Dermis microvascular lymphatic vessel endothelial cell (primary cell): ENCODE measurements at regions not wholly inside any gene's neighbourhood (a gene's known extent, or its start where the extent isn't known, plus 50 kb on each side); places are given as distances from the start of the nearest gene placed in this dataset.
A peak's percentile ranks its signal among the peaks of the same experiment; 100 is the strongest.

Experiments used
- DNase-seq, 2 donors: peaks; one replicate each; pipeline versions ENCODE4 v3.0.0 to v3.0.0-alpha.2; 2010; ENCODE audit warnings: low read depth in 2 of 2

DNA sequence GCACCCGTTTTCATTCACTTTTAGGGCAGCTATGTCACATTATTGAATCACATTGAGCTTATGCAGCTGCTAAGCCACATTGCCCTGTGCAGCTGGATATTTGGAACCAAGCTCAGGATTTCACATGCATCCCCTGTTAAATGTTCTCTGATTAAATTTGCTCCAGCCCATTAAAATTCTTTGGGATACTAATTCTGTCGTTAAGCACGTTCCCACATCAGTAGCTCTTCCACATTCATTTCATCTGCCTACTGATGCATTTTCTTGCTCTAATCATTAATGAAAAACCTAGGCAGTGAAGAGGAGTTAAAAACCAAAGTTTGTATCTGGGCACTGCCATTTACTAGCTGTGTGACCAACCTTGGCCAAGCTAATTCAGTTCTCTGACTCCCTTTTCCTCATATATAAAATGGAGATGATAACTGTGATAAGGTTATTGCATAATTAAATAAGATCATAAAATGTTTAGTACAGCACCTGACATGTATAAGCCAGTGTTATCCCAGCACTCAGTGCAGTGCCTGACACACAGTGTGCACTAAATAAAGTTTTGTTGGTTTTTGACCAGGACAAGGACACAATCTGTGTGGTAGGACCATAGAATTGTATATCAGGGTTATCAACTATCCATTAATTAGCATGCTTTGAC is 222.2 kb upstream of the ATP11B start:
- no peak for DNase-seq

DNA sequence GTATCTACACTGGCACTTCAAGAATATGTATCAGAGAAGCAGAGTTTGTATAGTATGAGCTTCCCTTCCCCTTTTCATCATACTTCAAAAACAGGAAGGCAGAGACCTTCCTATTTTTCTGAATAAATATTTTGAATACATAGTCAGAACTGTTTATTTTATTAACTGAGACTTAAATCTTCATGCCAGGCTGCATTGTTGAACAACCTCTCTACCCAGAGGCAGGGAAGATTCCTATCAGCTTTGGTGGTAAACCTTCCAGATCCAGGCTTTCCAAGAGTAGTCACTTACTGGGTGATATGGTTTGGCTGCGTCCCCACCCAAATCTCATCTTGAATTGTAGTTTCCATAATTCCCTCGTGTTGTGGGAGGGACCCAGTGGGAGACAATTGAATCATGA is 217.4 kb upstream of the ATP11B start:
- DNase-seq, result no peak

DNA sequence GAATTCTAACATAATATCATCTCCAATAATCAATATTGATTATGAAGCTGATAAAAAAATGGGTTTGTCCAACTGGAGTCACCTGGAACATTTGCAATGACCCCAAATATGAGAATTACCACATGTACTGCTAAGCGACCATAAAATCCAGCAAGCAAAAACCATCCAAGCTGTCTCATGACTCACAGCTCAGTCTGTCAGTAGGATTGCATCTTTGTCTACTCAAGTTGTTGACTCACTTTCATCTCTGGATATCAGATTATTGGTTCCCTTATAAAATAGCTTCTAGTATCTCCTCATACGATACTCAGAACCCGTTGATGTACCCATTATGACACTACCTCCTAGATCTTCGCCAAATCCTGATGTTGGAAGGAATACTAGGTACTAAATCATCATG is 209.8 kb upstream of the ATP11B start:
- DNase-seq, result no peak

DNA sequence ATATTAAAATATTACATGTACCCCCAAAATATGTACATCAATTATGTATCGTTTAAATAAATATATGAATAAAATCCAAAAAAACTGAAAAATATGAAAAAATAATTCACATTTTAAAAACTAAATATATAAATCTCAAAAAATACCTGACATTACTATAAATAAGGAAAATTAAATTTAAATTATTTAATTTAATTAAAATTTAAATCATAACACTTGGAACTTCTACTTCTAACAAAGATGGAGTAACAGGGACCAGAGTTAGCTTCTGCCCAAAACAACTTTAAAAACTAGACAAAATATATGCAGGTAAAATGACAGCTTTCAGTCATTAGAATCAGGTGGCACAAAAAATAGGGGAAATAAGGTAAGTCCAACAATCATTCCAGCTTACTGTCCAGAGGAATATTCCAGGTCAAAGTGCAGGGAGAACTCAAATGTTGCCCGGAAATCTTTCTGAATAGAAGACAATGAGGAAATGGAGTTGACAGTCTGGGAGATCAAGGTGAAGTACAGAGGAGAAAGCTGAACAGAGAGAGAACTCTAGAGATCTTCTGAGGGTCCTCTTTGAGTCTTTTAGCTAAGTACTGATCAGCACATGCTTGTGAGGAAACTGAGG is 207.7 kb upstream of the ATP11B start:
- DNase-seq, result no peak

DNA sequence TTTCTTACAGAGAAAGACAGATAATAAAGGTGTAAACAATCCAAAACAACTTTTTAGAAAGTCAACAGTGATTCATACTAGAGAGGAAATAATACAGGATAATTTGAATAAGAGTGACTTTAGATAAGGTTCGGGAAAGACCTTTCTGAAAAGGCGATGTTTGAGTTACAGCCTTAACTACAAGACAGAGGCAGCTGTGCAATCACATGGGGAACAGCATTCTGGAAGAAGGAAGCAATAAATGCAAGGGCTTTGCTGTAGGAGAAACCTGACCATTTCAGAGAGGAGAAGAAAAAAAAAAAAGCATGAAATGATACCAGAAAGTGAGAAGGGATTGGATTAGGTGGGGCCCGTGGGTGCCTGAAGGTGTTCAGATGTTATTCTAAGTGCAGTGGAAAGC is 200.6 kb upstream of the ATP11B start:
- no peak for DNase-seq

DNA sequence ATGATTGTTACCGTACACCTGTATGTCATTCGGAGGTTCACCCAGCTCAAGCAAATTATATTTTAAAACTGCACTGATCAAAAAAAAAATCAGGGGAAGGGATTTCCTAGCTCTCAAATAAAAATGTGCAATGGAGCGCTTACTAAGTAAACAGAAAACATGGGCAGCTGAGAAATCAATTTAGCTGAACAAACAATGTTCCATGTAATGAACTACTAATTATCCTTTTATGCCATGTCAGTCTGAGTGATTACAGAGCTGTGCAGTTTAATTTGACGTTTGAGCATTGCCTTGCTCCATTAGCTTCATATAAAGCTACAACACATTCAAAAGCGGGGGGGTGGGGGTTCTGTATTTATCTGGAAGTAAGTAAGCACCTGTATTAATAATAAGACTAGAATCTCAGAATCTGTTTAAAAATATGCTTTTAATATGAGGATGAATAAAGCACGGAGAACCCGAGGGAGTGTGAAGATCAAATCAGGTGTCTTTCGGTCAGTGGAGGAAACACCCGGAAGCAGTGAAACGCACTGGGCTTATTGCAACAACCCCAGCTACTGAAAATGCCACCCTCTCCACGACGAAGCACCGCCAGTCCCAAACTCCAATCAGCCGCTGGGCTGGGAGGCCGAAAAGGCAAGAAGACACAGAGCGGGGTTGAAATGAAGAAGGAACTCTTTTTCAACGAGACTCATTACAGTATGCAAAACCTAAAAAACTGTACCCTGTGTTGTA is 196.5 kb upstream of the ATP11B start:
- DNase-seq, result no peak

DNA sequence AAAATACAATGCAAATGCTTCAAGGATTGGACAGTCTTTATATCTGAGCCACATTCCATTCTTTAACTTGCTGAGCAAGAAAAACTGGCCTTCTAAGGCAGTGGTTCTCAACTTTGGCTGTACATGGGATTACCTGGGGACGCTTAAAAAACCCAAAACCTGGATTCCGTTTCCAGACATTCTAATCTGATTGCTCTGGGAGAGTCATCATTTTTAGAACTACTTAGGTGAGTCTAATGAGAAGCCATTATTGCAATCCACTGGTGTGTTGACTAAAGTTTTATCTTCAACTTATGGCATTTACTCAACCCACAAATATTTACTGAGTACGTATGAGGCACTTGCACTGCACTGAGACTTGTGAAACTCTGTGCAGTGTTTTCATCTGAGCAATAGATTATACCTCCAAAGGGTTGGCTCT is 195.7 kb upstream of the ATP11B start:
- no peak for DNase-seq

DNA sequence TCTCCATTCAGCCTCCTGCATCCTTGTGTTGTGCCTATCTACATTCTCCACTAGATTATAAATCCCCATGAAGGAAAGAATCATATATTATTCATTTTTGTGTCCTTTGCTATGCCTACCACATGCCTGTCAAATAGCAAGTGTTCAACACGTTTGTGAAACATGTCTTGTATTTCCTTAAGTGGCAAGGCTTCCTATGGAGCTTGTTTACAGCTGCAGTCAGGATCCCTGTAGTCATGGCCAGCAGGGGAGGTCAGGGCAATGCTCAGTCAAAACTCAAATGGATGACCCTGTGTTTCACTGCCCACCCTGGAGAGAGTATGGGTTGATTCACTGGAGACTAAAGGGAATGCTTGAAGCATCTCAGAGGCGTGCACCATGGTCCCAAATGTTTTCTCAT is 191.7 kb upstream of the ATP11B start:
- DNase-seq, result no peak

DNA sequence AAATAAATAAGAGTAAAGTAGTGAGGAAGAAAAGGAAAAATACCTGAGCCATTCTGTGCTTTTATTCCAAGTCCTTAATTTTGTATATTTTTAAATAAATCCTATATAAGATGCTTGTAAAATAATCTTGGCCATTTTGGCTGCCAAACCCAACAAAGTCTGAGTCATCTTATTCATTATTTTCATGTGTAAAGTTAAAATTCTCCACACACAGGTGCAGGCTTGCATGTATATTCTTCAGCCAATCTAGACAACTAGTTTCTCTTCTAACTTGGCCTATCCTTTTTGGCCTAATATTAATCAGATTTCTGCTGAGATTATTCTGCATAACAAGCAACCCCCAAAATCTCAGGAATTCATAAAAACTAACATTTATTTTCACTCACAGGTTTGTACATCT is 189.8 kb upstream of the ATP11B start:
- DNase-seq, result no peak

DNA sequence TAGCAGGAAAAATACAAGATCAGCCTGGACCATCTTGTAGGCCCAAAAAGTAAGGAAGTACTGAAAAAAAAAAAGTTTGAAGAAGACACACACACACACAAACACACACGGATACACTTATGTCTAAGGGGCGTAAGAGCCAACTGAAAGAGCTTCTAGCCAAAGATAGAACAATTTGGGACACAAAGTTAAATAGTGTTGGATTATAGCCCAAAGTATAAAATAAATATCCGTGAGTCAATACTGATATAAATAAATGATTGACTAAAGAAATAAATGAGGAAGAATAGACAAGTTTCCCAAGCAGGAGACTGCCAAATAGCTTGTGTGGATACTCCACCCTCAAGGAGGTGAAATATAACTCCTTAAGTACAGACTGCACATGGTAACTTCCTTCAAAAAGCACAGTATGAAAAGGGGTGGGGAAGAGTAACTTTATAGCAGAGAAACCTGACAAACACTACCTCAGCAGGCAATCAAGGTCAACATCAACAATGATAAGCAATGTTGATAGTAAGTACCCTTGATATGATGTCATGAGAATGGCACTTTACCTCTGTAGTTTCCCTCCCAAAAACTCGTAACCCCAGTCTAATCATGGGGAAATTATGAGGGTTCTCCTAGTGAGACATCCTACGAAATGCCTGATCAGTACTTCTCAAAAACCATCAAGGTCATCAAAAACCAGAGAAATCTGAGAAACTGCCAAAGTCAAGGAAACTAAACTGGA is 187.3 kb upstream of the ATP11B start:
- no peak for DNase-seq

DNA sequence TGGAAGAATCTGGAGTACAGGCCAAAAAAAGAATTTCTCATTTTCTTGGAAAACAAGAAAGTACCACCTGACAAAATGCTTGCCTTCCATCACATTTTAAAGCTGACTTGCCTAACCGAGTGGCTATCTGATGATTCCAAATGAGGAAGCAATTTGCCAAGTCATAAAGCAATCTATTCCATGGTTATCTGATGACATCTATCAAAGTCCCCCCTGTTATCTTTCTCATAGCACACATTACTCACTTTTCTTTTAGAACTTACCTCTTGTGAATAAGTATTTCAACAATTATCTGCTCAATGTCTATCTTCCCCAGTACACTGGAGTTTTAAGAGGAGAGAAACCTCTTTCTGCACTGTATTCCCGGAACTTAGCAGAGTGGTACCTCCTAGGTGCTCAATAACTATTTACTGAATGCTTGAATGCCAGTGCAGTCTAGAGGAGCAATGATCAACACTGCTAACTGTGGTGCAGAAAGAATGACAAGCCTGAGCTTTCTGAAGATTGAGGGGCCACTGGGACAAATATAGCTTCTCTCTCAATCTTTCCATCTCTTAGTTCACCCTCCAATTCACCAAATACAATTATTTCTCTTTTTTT is 186.3 kb upstream of the ATP11B start:
- DNase-seq, result no peak

DNA sequence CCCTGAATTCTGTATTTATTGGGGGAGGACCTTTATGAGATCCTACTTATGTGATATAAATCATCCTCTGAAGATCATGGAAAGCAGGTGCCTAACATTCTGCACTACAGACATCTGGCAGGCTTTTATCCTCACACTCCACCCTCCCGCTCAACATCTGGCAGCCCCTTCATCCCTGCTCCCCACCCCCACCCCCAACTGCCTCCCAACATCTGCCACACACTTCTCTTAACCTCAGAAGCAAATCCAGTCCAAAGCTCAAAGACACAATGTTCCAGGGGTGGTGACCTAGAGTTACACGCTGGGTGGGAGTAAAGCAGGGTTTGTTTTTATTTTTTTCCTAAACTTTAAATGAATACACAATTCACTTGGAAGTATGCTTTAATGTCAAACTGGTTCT is 184.5 kb upstream of the ATP11B start:
- DNase-seq, result no peak

DNA sequence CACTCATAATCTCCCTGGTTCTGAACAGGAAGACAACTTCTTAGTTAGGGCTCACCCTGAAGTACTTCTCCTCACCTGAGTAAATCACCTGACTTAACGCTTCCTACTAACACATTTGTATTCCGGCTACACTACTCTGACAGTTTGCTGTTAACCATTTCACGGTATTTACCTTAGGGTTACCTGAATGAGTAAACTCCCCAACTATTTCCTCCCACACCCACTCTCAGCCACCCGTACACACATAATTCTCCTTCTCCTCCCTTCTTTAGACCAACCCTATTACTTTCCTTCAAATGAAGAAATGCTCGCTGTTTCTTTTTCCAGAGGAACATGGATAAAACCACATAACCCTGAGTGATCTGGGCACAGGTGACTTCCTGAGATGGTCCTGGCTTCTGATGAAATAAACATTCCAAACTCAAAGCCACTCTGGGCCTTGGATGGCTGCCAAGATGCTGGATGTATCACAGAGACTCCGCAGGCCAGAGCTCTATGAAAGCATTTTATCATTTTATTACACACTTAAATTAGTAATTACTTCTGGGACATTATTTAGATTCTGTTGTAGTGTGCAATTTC is 183.6 kb upstream of the ATP11B start:
- peak in 1 of 2 donors; percentile 0 for DNase-seq

DNA sequence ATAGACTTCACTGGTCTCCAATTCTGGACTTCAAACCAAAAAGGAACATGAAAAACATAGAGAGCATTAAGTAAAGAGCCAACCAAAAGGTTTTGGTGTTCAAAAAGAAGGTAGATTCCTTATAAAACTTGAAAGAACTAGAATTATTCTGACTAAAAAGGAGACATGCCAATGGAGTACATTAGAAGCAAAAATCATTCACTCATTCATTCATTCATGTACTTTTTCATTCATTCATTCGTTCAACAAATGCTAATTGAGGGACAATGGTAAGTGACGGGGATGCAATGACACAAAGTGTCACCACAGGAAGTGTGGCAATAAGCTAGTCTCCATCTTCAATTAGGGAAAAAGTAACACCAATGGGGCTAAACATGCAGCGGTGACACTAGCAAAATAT is 181.0 kb upstream of the ATP11B start:
- DNase-seq, result no peak

DNA sequence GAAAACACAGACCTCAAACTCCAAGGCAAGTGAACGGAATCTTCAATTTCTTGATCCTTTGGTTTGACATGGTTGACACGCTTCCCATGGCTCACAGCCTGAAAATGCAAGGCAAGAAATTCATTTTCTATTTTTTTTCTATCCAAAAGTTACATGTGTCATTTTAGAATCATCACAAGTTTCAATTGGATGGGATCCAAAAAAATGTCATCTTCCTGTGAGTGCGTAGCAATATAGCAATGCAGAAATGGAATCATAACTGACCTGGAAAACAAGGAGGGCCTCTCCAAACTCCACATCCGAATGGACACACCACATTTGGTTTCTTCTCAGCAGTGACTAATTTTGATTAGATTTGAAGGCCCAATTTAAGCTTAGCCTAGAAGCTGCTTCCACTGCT is 175.8 kb upstream of the ATP11B start:
- DNase-seq, result no peak

DNA sequence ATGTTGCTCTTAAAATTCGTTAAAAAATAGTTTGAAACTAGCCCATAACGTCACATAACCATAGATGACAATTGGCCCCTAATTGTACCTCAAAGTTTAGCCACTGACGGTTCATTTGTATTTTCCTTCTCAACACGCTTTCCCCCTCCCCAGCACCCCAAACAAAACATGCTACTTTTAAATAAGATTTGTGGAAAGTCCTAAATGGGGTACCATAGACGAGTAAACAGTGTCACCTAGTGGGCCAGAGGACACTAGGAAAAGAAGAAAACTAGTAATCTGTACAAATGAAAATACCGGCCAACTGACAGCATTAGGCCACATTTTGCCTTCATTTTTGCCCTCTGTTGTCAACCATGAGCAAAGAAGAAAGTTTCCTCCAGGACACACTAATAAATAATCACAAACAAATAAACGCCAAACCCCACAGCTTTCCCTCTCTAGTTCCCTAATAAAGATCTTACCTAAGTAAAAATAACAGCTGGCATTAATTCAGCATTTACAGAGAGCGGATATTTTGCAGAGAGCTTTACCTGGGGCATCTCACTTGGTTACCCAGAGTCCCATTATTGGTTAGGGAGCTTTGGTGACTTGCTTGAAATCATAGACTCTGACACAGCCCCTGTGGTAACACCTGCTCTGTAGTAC is 175.1 kb upstream of the ATP11B start:
- peak; percentile 2 to 12 for DNase-seq

DNA sequence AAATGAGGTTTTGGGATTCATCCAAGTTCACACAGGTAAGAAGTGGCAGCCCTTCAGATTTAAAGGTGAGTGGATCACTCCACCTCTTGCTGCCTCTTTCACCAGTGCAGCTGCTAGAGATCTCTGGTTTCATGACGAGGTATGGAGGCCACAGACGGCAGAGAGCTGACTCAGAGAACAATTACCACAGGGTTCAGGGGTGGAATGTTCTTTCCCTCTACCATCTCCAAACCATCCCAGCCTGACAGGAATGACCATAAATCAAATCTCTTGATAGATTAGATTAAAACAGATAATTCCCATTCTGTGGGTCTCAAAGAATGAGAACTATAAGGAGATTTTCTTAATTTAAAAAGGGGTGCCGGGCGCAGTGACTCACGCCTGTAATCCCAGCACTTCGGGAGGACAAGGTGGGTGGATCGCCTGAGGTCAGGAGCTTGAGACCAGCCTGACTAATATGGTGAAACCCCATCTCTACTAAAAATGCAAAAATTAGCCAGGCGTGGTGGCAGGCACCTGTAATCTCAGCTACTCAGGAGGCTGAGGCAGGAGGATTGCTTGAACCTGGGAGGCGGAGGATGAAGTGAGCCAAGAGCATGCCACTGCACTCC is 174.2 kb upstream of the ATP11B start:
- no peak for DNase-seq

DNA sequence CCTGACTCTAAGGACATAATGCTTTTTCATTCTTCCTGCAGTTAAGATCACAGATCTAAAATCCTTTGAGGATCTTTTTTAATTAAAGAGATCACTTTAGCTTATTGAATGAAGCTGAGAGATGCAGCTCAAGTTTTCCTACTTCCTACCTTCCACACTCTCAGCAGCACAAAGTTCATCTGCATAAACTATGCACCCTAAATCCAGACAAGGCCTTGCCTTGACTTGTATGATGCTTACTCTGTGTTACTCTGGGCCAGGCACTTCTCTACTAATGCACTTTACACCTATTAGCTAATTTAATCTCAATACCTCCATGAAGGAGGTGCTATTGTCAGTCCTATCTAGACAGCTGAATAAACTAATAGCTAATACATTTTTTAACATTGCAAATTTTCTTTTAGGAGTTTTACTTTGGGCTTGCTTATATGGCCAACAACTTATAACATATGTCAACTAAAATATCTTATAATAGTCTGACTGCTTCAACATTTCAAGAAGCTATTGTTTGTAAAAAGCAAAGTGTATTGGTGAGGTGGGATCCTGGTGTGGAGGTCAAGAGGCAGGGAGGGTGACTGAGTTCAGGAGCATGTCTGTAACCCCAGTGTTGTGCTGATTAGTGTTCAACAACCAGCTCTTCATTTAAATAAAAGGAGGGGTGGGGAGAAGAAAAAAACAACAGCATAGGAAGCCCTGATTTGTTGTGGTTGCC is 172.4 kb upstream of the ATP11B start:
- no peak for DNase-seq

DNA sequence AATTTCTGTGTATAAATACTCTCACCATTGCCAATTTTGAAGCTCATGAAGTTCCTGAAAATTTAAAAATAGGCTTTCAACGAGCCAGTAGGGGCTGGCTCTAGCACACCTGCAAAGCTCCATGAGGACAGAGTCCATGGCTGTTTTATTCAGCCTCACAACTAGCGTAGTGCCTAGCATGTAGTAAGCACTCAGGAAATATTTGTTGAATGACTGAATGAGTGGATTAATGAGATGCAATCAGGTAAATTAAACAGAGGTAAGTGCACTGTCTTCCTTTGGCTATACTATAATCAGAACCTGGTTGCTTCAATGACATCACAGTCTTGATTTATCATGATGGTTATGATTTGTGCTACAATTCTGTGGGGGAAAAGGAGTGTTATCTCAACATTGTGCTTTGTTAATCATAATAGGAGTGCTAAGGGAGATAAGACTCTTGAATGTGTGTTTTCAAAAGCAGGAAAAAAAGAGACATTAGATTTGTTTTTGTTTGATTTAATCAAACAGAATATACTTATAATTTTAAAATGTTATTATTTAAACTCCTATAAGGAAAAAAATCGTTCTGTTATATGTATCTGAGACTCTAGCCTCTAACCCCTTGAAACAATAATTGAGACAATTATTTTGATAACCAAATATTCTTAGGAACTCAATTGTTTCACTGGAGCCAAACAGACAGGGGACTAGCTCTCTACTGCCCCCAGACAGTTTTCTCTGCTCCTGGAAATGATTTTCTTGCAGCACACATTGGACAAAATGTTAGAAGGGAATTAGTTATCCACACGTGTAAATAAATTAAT is 171.7 kb upstream of the ATP11B start:
- DNase-seq, result no peak
